Right ventricle myocardium inferior (tissue), 1 donor: ENCODE measurements at regions not wholly inside any gene's neighbourhood (a gene's known extent, or its start where the extent isn't known, plus 50 kb on each side); places are given as distances from the start of the nearest gene placed in this dataset.

Experiments
- ATAC-seq: fragments of 200-7000 bp; cut with Tn5 transposase; one replicate; pipeline ENCODE4 v1.9.1; 2020; ENCODE audit warnings: mild to moderate bottlenecking, moderate library complexity
- DNase-seq: peaks from one replicate; pipeline ENCODE4 v3.0.0; 2021; ENCODE audit errors: missing footprints
- intact Hi-C: fragments of 100-400 bp; cut with DNase I; formaldehyde crosslinking; loops from one replicate; pipeline ENCODE4 v1.11.0; 2022
- donor health status: DM: no; HTN: yes; CAD: no; lungs with severe emphysema.

DNA sequence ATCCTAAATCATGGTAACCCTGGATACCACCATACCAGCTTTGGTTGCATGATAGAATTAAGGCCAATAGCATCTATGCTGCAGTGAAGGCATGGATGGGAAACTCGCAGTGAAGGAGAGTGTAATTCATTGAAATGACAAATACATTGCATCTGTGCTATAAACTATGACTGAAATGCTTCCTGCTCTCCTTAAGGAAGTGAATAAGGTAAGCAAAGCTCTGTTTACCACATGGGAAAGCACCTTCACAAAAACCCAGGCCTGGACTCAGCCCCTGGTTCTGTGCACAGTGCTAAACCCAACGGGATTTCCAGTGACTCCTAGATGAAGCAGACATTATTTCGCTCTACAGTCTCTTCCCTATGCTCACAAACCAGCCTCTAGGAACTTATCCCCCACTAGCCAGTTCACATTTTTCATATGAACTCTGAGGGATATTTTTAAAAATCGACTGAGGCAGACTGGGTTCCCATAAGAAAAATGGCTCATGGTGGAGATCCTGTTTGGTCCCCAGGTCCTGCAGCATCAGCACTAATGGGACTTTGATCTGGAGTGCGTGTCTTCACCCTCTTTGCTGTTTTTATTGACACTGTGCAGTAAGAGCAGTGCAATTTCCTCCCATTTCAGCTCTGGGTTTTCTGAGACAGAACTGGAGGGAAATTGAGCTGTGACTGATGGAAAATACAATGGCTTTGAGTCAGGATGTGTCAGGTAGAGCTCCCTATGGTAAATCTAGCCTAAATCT lies 362.7 kb downstream of the SIPA1L2 start:
- intact Hi-C loops = no loop called here
- DNase-seq (no peak), ATAC-seq (no peak)

DNA sequence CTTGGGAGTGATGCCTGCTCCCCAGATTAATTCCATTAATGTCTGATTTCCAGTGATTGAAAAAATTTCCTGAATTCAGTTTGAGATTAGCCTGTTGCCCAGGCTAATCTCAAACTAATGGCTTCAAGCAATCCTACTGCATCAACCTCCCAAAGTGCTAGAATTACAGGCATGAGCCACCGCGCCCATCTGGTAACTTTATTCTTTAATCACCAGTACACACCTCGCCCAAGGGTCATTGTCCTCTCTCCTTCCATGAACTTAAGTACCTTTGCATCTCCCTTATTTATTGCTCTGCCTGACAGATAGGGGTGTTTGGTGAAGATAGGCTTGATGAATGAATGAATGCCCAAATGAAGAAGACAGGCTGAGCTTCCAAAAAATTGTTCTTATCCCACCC lies 366.5 kb downstream of the SIPA1L2 start:
- DNase-seq = no peak
- no peak for ATAC-seq
- intact Hi-C loops = no loop called here

DNA sequence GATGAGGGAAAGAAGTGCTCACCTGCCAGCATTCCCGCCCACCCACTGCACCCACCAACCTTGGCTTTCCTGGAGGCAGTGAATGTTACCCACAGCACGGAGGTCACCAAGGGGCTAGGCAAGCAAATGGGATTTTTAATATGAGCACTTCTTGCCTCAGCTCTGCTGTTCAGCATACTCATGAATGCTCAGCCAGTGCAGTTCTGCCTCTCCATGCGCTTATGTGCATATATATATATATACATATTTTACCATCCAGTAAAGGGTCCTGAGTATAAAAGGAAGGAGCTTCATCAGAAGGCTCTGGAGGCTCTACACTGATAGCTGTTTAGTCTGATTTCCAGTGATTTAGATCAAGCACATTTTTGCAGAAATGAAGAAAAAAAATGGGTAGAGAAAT lies 366.9 kb downstream of the SIPA1L2 start:
- DNase-seq (no peak), ATAC-seq (no peak)
- intact Hi-C loops = no loop called here

DNA sequence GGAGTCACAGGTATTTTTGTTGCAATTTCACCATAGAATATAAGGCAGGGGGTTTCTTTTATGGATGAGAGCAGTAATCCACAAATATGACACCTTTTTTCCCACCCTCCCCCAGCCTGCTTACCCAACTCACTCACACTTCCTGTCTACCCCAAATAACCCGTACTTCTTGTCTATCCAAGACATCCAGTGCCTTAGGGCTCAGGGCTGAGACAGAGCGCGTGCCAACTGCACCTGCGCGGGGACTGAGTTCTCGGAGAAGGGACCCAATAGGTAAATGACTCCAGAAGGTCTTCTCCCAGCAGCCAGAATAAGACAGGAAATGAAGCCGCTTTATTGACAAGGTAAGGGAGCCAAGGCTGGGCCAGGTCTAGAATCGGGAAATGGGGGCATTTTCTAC lies 369.1 kb downstream of the SIPA1L2 start:
- intact Hi-C loops = no loop called here
- no peak for ATAC-seq
- no peak for DNase-seq

DNA sequence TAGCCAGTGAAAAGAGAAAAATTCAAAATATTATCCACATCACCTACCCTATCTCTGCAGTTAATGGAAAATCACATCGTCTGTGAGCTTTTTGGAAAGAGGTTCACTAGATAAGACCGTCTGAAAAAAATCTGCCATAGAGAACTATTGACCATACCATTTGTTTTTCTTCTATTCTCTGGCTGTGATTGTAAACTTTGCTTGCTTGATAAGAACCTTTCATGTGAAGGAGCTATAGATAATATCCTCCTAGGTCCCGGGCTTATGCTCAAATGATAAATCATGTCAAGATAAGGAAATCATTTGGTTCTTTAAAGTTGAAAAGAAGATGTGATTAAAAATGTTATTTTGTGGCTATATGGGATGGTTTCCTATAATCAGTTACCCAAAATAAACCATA lies 369.9 kb downstream of the SIPA1L2 start:
- intact Hi-C loops = no loop called here
- ATAC-seq (no peak), DNase-seq (no peak)

DNA sequence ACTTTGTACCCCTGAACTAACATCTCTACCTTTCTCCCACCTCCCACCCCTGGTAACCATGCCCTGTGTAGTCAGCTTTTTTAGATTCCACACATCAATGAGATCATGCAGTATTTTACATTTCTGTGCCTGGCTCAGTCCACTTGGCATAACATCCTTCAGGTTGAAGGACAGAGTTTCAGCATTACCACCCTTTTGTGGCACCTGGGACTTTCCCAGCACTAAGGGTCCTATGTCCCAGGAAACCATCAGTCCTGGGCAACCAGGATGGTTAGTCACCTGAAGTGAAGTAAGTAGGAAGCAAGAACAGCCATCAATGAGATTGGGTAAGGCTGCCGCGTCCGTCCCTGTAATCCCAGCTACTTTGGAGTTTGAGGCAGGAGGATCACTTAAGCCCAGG lies 370.6 kb downstream of the SIPA1L2 start:
- DNase-seq (no peak), ATAC-seq (no peak)
- intact Hi-C loops = no loop called here

DNA sequence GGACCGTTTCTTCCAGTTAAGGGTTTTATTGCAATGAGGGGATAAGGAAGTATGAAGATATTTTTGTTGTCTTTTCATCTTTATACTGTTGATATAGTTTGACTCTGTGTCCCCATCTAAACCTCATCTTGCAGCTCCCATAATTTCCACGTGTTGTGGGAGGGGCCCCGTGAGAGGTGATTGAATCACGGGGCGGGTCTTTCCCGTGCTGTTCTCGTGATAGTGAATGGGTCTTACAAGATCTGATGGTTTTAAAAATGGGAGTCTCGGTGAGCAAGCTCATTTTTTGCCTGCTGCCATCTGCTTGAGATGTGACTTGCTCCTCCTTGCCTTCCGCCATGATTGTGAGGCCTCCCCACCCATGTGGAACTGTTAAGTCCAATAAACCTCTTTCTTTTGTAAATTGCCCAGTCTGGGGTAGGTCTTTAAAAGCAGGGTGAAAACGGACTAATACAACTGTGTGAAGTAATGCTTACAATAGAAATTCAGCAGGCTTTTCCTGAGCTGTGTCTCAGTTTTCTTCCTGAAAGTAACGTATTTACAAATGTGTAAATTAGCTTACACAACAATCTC lies 377.3 kb downstream of the SIPA1L2 start:
- ATAC-seq = no peak
- DNase-seq = no peak
- intact Hi-C loops = no loop called here

DNA sequence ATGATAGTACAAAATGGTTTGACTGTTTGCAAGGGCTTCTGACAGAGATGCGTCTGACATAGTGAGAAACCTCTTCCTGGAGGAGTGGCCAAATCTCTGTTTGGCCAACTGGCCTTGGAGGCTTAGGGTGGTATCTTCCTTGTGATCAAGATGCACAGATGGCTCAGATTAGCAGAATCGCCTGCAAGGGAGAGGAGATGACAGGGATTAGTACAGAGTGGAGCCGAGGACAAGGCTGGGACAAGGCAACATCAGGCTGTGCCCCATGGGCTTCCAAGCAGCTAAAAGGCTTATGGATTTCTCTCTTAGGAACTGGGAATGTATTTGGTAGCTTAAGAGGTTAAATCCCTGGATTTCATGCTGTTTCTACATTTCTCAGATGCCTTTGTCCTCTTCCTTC lies 379.1 kb downstream of the SIPA1L2 start:
- ATAC-seq = no peak
- intact Hi-C loops = loop anchor here (1.0 kb wide), 1 partner anchor 26 kb away; no protein-coding TSS in a partner anchor
- DNase-seq = no peak

DNA sequence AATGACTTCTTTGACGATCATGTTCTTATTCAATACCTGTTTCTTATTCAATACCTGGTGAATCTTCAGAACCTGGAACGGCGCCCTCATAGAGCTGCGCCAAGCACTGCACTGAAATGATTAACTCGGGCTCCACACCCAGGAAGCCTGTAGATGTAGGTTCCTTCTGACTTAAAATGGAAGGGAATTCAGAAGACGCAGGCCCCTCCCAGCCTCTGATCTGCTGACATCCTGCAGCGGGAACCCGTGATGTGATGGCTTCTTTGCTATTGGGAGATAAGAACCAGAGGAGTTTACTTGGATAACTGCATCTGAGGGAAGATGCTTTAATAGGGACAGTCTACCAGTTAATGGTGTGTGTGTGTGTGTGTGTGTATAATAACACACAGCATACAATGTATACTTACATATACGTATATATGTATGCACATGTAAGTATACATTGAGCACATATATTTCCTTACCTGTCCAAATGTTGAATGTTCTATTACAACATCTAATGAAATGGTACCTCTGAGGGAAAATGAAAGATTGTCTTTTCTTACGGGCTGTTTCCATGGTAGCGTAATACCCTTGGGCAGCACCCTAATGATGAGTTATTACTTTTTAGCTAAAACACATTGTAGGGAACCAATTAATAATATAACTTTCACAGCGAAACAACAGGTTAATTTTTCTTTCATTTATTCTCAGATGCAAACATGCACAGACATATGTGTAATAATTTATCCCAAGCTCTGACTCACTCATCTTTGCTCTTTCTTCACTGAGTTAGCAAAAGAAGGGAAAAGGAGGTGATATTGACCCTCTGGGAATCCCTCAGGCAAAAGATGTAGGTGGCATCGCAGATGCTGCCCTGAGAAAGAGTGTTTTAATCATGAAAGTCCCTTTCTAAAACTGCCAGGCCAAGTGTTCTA lies 379.8 kb downstream of the SIPA1L2 start:
- no peak for DNase-seq
- intact Hi-C loops = no loop called here

DNA sequence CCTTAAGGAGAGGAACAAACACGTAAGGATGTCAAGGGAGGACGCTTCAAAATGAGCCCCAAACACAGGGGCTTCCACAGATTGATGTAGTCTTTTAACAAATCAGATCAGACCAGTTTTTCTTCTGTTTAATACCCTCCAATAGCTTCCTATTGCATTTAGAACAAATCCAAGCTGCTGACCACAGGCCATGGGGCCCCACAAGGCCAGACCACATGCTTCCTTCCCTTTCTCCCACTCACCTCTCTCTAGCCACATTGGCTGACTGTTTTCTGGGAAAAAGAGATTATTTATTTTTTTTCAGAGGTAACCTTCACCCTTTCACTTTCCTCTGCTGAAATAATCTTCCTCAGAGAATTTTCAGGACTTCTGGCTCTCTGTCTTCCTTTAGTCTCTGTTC lies 380.6 kb downstream of the SIPA1L2 start:
- DNase-seq (no peak), ATAC-seq (no peak)
- intact Hi-C loops = no loop called here

More for the DNA sequence above, 379.8 kb downstream of the SIPA1L2 start:
- no peak for ATAC-seq

DNA sequence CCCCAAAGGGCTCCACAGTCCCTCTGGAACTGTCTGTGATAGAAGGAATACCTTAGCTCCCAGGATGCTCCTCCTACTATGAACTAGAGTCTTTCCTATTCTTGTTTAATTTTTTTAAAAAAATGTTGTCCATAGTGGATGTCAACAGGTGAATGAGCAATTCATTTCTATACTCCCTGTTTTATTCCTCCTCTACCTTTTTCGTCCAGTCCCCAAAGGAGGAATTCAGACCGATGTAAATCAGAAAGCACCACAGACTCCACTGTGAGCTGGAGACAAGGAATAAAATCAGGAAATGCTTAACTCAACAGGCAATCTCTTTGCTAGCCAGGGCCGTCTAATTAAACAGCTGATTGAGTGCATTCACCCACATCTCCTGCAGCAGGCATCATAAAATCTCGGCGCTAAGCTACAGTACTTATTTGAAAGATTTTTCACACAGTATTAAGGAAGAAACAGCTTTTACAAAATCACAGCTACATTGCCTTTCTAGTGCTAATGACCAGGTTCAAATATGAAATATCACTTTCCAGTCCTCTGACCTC lies 381.6 kb downstream of the SIPA1L2 start:
- intact Hi-C loops = no loop called here
- no peak for DNase-seq
- no peak for ATAC-seq

DNA sequence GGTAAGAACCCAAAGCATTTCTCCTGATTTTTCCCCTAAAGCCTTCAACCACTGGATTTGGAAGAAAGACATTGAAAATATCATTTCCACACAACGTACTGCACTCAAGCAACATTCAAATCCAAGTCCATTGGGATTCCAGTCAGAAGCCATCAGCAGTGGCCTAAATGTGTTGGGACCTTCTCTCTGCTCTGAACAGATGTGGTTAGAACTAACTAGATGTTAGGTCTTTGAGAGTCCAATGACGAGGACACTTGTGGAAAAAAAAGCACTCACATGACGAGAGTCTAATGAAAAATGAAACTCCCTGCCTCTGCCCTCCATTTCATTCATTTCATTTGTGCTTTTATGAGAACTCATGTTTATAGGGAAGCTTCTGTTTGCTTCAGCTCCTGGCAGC lies 382.3 kb downstream of the SIPA1L2 start:
- DNase-seq (no peak), ATAC-seq (no peak)
- intact Hi-C loops = no loop called here

DNA sequence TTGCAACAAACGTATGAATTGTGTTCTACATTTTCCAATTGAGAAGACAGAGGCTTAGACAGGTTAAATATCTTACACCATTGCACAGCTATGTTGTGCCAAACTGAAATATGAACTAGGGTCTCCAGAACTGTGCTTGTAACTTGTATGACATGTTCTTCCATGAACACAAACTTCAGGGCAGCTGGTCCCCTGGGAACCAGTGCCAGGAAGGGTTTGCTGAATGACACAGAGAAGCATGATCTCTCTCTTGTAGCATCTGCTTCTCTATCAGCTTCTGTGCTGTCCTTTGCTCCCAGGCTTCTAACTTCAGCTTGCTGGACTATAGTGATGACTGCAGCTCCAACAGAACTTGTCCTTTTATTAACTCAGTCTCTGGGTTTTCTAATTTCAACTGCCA lies 385.5 kb downstream of the SIPA1L2 start:
- intact Hi-C loops = no loop called here

DNA sequence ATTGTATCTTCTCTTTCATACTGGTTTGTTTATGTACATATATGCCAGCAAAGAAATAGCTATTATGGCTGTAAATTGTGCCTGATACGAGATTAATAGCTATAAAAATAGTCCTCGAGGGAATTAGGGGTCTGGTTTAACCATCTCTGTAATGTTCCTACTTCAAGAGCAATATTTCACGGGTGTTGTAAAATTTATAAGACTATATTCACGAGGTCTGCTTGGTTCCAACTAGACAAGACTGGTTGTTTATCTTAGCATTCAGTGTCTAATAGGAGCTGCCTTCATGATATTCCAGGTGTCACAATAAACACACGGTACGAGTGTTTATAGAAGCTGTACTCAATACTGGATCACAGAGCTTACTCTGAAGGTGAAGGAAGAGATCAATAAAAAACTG lies 389.9 kb downstream of the SIPA1L2 start:
- ATAC-seq (no peak), DNase-seq (no peak)
- intact Hi-C loops = no loop called here

More for the DNA sequence above, 385.5 kb downstream of the SIPA1L2 start:
- ATAC-seq (no peak), DNase-seq (no peak)

DNA sequence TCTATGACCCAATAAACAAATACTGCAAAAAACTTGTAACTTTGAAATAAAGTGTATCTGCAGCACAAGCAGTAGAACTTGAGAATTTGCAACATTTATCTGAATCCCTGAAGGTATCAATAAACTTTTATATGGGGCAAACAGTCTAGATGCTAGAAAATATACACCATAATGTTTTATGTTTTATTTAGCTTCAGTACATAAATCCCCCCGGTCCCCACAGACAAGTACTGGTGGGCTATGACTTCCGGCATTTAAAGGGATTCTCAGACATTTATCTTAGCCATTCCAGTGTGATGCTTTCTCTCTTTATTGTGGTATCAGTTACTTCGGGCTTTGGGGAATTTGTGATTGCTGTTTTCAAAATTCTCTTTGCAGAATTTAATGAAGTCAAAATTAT lies 390.4 kb downstream of the SIPA1L2 start:
- ATAC-seq (no peak), DNase-seq (no peak)
- intact Hi-C loops = no loop called here

DNA sequence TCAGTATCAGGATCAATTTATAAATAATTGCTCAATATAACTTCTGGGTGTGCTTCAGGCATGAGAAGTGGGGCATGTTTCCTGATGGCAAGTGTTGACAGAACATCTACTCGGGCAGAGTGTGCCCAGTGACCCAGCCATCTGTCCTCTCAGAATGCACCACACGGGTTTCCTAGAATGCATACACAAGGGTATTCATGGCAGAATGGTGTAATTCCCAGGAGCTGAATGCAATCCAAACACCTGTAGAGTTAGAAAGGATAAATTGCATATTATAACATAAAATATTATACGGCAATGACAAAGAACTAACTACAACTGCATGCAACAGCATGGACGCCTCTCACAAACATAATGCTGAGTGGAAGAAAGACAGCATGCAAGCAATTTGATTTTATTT lies 391.9 kb downstream of the SIPA1L2 start:
- DNase-seq = no peak
- ATAC-seq = no peak
- intact Hi-C loops = no loop called here

DNA sequence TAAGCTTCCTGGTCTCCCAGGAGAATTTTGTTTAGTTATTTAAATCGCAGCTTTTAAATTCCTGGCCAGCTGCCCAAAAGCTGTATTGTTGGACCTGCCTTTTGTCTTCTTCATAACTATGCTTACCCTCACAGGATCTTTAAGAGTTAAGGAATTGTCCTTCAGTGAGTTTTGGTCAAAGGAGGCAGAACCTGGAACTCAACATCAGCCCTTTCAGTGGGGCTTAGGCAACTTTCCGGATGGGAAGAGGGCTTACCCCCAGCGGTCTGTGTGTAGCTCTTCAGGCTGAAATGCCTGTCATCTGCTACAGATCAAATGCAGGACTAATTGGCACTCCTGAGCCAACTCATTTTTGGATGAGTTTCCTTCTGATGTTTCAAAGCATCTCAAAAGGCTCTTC lies 402.6 kb downstream of the SIPA1L2 start:
- DNase-seq (no peak), ATAC-seq (no peak)
- intact Hi-C loops = no loop called here

DNA sequence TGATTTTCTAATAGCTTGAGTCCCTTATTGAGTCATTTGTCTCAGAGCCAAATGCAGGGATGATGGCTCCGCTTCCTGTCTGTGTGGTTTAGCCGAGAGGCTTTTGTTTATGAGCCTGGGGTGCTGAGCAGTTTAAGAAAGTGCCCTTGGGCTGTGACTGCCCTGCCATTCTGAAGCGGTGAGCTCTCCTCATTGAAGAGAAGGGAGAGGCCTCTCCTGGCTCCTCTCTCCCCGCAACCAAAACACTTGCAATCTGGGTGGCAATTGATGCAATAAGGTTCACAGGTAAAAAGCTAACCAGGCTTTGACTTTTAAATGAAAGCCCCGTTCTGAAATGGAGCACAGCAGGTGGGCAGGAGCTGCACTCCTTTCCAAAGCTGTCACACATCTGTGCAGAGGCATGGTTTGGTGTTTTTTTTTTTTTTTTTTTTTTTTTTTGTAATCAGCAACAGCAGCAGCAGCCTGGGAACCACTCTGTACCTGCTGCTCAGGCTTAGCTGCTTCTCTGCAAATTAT lies 403.7 kb downstream of the SIPA1L2 start:
- intact Hi-C loops = no loop called here
- no peak for DNase-seq
- ATAC-seq = no peak
